Hepatocyte (in vitro differentiated cells): ENCODE measurements at regions not wholly inside any gene's neighbourhood (a gene's known extent, or its start where the extent isn't known, plus 50 kb on each side); places are given as distances from the start of the nearest gene placed in this dataset.

Source experiments
- DNase-seq: peaks from one replicate; pipeline ENCODE4 v3.0.0-alpha.2; 2016; ENCODE audit warnings: low spot score
- H2AFZ ChIP-seq: fragments of 200-600 bp; sonication (generic); 2 replicates; pipeline ENCODE4 v1.6.0; 2016; ENCODE audit warnings: antibody characterized with exemption, mild to moderate bottlenecking
- H3K27ac ChIP-seq: fragments of 200-600 bp; sonication (generic); 2 replicates; pipeline ENCODE4 v1.5.1; 2016; ENCODE audit warnings: mild to moderate bottlenecking
- H3K27me3 ChIP-seq: fragments of 200-600 bp; sonication (generic); 2 replicates; pipeline ENCODE4 v1.6.1; 2016
- H3K36me3 ChIP-seq: fragments of 200-600 bp; sonication (generic); replicated peaks from 2 replicates; pipeline ENCODE4 v1.5.1; 2016; ENCODE audit warnings: low read depth; ENCODE audit not compliant: insufficient read depth
- H3K4me1 ChIP-seq: fragments of 200-600 bp; sonication (generic); 2 replicates; pipeline ENCODE4 v1.5.1; 2016; ENCODE audit warnings: mild to moderate bottlenecking, moderate library complexity; ENCODE audit not compliant: insufficient read depth
- H3K4me2 ChIP-seq: fragments of 200-600 bp; sonication (generic); 2 replicates; pipeline ENCODE4 v1.6.0; 2016
- H3K4me3 ChIP-seq: fragments of 200-600 bp; sonication (generic); 2 replicates; pipeline ENCODE4 v1.5.1; 2016; ENCODE audit warnings: mild to moderate bottlenecking
- H3K79me2 ChIP-seq: fragments of 200-600 bp; sonication (generic); 2 replicates; pipeline ENCODE4 v1.6.0; 2017; ENCODE audit warnings: mild to moderate bottlenecking
- H3K9me2 ChIP-seq: fragments of 200-600 bp; sonication (generic); replicated peaks from 2 replicates; pipeline ENCODE4 v1.6.0; 2017; ENCODE audit warnings: mild to moderate bottlenecking; ENCODE audit not compliant: insufficient read depth
- H3K9me3 ChIP-seq: fragments of 200-600 bp; sonication (generic); 2 replicates; pipeline ENCODE4 v1.5.1; 2016; ENCODE audit warnings: low read depth, mild to moderate bottlenecking
- H4K20me1 ChIP-seq: fragments of 200-600 bp; sonication (generic); 2 replicates; pipeline ENCODE4 v1.6.0; 2016; ENCODE audit warnings: mild to moderate bottlenecking; ENCODE audit not compliant: insufficient read depth, poor library complexity, severe bottlenecking
- EZH2 ChIP-seq: fragments of 200-600 bp; sonication (generic); IDR thresholded peaks from 2 replicates; pipeline ENCODE4 v1.6.1; 2016; ENCODE audit warnings: antibody characterized with exemption, mild to moderate bottlenecking, borderline replicate concordance
- EZH2phosphoT487 ChIP-seq: fragments of 200-600 bp; sonication (generic); IDR thresholded peaks from one replicate; pipeline ENCODE4 v1.6.1; 2018; ENCODE audit warnings: antibody characterized with exemption, mild to moderate bottlenecking, low read depth, moderate library complexity; ENCODE audit not compliant: unreplicated experiment, severe bottlenecking
- WGBS: methylation state at CpG from one replicate; pipeline ENCODE4 v1.1.6; 2016; ENCODE audit warnings: low lambda C conversion rate; ENCODE audit errors: missing lambda C conversion rate; 5-methylcytosine and 5-hydroxymethylcytosine counted together
- TF ChIP-seq, protein P1 (sequence below): fragments of 200-600 bp; sonication (generic); IDR thresholded peaks from 2 replicates; pipeline ENCODE4 v1.5.1; 2016; ENCODE audit warnings: antibody characterized with exemption, mild to moderate bottlenecking; ENCODE audit not compliant: poor library complexity

DNA sequence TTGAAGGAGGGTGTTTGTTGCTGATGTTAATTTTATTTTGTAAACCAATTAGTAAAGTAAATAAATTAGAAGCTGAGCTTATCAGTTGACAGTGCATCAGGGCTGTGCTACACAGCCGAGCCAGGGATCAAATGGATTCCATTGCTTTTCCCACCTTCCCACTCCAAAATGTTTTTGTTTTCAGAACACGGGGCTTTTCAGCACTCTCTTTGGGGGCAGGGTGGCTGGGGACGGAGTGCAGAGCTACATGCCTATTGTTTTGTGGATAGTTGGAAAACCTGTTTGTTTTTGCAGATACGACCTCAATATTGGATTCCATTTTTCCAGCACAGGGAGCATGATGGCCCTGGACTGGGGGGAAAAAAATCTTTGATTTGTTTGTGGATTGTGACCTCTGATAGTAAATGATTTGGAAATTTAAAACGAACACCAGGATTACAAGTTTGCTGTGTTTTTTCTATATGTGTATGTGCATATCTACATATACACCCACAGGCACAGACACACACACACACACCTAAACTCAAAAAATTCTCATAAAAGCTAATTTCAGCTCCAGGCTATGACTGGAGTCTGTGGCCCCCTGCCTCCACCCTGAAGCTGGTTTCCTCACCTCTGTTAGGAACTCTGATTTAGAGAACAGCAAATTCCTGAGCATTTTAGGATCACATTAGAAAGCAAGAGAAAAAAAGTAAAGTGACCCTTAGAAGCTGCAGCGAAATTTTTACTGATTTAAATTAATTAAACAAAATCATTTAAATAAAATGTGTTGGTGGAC, 371.7 kb upstream of the IRX2 start:
- Histone ChIP-seq H2AFZ (no peak overlapping the region), H3K27ac (no peak overlapping the region), H3K4me3 (no peak overlapping the region), H3K4me2 (no peak overlapping the region), H4K20me1 (no peaks in the 10 kb centered on the region), H3K79me2 (no peaks in the 10 kb centered on the region), H3K36me3 (no peaks in the 10 kb centered on the region), H3K9me3 (no peaks in the 10 kb centered on the region), H3K4me1 (peaks cover 9% of the 10 kb centered on the region), H3K9me2 (no peaks in the 10 kb centered on the region), H3K27me3 (peaks cover 17% of the 10 kb centered on the region)
- no peak for DNase-seq
- 23% methylated on average over 6 of the region's 6 CpGs for WGBS
- TF ChIP-seq, protein P1, sequence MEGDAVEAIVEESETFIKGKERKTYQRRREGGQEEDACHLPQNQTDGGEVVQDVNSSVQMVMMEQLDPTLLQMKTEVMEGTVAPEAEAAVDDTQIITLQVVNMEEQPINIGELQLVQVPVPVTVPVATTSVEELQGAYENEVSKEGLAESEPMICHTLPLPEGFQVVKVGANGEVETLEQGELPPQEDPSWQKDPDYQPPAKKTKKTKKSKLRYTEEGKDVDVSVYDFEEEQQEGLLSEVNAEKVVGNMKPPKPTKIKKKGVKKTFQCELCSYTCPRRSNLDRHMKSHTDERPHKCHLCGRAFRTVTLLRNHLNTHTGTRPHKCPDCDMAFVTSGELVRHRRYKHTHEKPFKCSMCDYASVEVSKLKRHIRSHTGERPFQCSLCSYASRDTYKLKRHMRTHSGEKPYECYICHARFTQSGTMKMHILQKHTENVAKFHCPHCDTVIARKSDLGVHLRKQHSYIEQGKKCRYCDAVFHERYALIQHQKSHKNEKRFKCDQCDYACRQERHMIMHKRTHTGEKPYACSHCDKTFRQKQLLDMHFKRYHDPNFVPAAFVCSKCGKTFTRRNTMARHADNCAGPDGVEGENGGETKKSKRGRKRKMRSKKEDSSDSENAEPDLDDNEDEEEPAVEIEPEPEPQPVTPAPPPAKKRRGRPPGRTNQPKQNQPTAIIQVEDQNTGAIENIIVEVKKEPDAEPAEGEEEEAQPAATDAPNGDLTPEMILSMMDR = no peak
- TF ChIP-seq EZH2 (no peak), EZH2phosphoT487 (no peak)

DNA sequence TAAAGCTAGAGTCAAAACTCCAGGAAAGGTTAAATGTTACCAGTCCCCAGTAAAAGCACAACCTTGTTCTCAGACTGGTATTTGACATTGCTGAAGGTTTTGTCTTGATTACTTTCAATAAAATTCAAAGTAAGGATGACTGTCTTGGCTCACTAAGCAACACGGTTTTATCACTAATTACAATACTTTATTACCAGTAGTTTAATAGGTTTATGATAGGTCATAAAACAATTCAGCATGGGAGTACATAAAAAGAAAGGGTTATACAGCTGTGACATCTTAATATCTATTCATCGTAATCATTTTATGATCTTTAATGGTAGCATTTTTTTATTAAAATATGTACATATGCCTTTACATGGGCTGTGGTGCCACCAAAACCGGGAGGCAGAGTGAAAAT, 370.7 kb upstream of the IRX2 start:
- Histone ChIP-seq H4K20me1 (no peaks in the 10 kb centered on the region), H3K9me2 (no peaks in the 10 kb centered on the region), H3K9me3 (no peaks in the 10 kb centered on the region), H3K27me3 (peaks cover 27% of the 10 kb centered on the region), H3K79me2 (no peaks in the 10 kb centered on the region), H3K36me3 (no peaks in the 10 kb centered on the region), H3K4me1 (peaks cover 9% of the 10 kb centered on the region), H3K4me3 (no peak overlapping the region), H3K4me2 (peak overlapping the region; percentile 65), H2AFZ (no peak overlapping the region), H3K27ac (no peak overlapping the region)
- WGBS = 29% methylated on average over 3 of the region's 3 CpGs
- no peak for DNase-seq
- TF ChIP-seq EZH2 (no peak), EZH2phosphoT487 (no peak)
- TF ChIP-seq, protein P1 = no peak

DNA sequence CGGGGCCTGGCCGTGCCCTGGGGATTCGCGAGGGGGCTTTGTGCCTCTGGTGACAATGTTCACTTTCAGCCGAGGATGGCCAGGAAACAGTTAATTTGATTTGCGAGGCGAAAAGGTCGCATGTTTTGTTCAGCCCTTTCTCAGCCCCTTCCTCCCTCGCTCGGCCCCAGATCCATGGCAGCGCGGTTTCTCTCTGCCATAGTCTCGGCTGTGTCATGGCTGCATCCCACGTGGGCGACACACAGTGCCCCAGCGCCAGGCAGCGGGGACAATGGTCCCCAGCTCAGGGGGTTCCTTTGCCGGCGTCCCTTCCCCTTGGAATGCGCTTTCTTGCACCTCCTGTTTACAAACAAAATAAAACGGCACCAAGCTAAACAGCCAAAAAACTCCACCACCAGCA, 370.3 kb upstream of the IRX2 start:
- no peaks in the 10 kb centered on the region for H3K9me2 ChIP-seq
- H3K4me1 ChIP-seq = peaks cover 9% of the 10 kb centered on the region
- no peak overlapping the region for H2AFZ ChIP-seq
- no peak for DNase-seq
- no peak overlapping the region for H3K4me3 ChIP-seq
- no peaks in the 10 kb centered on the region for H3K79me2 ChIP-seq
- no peaks in the 10 kb centered on the region for H3K9me3 ChIP-seq
- H3K27me3 ChIP-seq = peaks cover 31% of the 10 kb centered on the region
- peak overlapping the region; percentile 12 for H3K27ac ChIP-seq
- H3K4me2 ChIP-seq = peak overlapping the region; percentile 65
- TF ChIP-seq EZH2 = no peak
- no peak for TF ChIP-seq EZH2phosphoT487
- TF ChIP-seq, protein P1 = no peak
- 21% methylated on average over 21 of the region's 21 CpGs for WGBS
- H3K36me3 ChIP-seq = no peaks in the 10 kb centered on the region
- H4K20me1 ChIP-seq = no peaks in the 10 kb centered on the region
